HEK293 (cell line): ENCODE measurements at regions not wholly inside any gene's neighbourhood (a gene's known extent, or its start where the extent isn't known, plus 50 kb on each side); places are given as distances from the start of the nearest gene placed in this dataset.

ENCODE experiments used
- CTCF ChIA-PET: fragments of 350-600 bp; formaldehyde crosslinking; extraction: SDS; loops from one replicate; lab custom pipeline; 2021; ENCODE audit warnings: antibody characterized with exemption; lab: Yijun Ruan, JAX
- POLR2A ChIA-PET: fragments of 300-600 bp; formaldehyde crosslinking; extraction: SDS; loops from one replicate; lab custom pipeline; 2020; ENCODE audit warnings: antibody characterized with exemption, inconsistent platforms; lab: Yijun Ruan, JAX
- H3K27ac ChIP-seq: fragments of 200-500 bp; sonication (Bioruptor generic); 2 replicates; pipeline ENCODE4 v1.5.1; 2014; ENCODE audit warnings: low read depth, low read length, control low read depth, inconsistent platforms; ENCODE audit errors: extremely low read depth
- H3K36me3 ChIP-seq, 2 experiments: fragments of 200-500 bp in 1 of 2; sonication (Bioruptor generic) in 1 of 2; 1 replicate in 1 of 2; 2 replicates in 1 of 2; pipeline ENCODE4 v1.5.1; 2014 to 2017; ENCODE audit warnings: inconsistent platforms in 2 of 2, low read length in 2 of 2; ENCODE audit not compliant: control insufficient read depth in 2 of 2, insufficient read depth in 1 of 2
- H3K4me1 ChIP-seq: fragments of 200-500 bp; sonication (Bioruptor generic); 2 replicates; pipeline ENCODE4 v1.5.1; 2014; ENCODE audit warnings: mild to moderate bottlenecking, low read length, inconsistent platforms; ENCODE audit not compliant: control insufficient read depth, insufficient read depth
- H3K4me3 ChIP-seq: 2 replicates; pipeline ENCODE4 v1.5.1; 2011; ENCODE audit warnings: low read depth, mild to moderate bottlenecking, control low read depth, low read length, moderate library complexity
- H3K9me3 ChIP-seq: fragments of 200-500 bp; sonication (Bioruptor generic); 2 replicates; pipeline ENCODE4 v1.5.1; 2014; ENCODE audit warnings: low read depth, low read length, inconsistent platforms; ENCODE audit not compliant: control insufficient read depth, insufficient read depth
- BCL11B ChIP-seq: fragments of 450-650 bp; formaldehyde crosslinking; IDR thresholded peaks from 2 replicates; pipeline ENCODE4 v1.5.1; 2016; ENCODE audit warnings: low read depth, missing biosample characterization, missing genetic modification characterization
- GLI2 ChIP-seq: fragments of 450-650 bp; formaldehyde crosslinking; IDR thresholded peaks from 2 replicates; pipeline ENCODE4; 2017; ENCODE audit warnings: missing biosample characterization, missing genetic modification characterization, low read depth, borderline replicate concordance
- GLIS1 ChIP-seq: fragments of 450-650 bp; formaldehyde crosslinking; IDR thresholded peaks from 2 replicates; pipeline ENCODE4 v1.5.1; 2016; ENCODE audit warnings: missing biosample characterization, missing genetic modification characterization
- KLF9 ChIP-seq: fragments of 450-650 bp; formaldehyde crosslinking; IDR thresholded peaks from 2 replicates; pipeline ENCODE4 v1.5.1; 2016; ENCODE audit warnings: missing biosample characterization, missing genetic modification characterization, low read depth
- OVOL3 ChIP-seq: fragments of 450-650 bp; formaldehyde crosslinking; IDR thresholded peaks from 2 replicates; pipeline ENCODE4 v1.5.1; 2016; ENCODE audit warnings: missing biosample characterization, missing genetic modification characterization
- PRDM1 ChIP-seq: fragments of 450-650 bp; formaldehyde crosslinking; IDR thresholded peaks from 2 replicates; pipeline ENCODE4; 2016; ENCODE audit warnings: missing biosample characterization, missing genetic modification characterization
- PRDM6 ChIP-seq: fragments of 450-650 bp; formaldehyde crosslinking; IDR thresholded peaks from 2 replicates; pipeline ENCODE4 v1.5.1; 2017; ENCODE audit warnings: missing biosample characterization, missing genetic modification characterization
- SP7 ChIP-seq: fragments of 450-650 bp; formaldehyde crosslinking; IDR thresholded peaks from 2 replicates; pipeline ENCODE4 v1.5.1; 2016; ENCODE audit warnings: missing biosample characterization, missing genetic modification characterization
- TCF7L2 ChIP-seq: IDR thresholded peaks from 2 replicates; pipeline ENCODE4 v1.6.1; 2011; ENCODE audit warnings: low read depth, mild to moderate bottlenecking, inconsistent platforms, low read length, moderate library complexity, borderline replicate concordance
- ZBTB48 ChIP-seq: fragments of 450-650 bp; formaldehyde crosslinking; IDR thresholded peaks from 2 replicates; pipeline ENCODE4 v1.5.1; 2016; ENCODE audit warnings: missing biosample characterization, missing genetic modification characterization
- ZEB2 ChIP-seq: fragments of 450-650 bp; formaldehyde crosslinking; IDR thresholded peaks from 2 replicates; pipeline ENCODE4 v1.5.1; 2016; ENCODE audit warnings: missing biosample characterization, missing genetic modification characterization
- ZFP3 ChIP-seq: fragments of 450-650 bp; formaldehyde crosslinking; IDR thresholded peaks from 2 replicates; pipeline ENCODE4 v1.5.1; 2016; ENCODE audit warnings: low read depth, missing biosample characterization, missing genetic modification characterization
- ZFP41 ChIP-seq: fragments of 450-650 bp; formaldehyde crosslinking; IDR thresholded peaks from 2 replicates; pipeline ENCODE4 v1.5.1; 2016; ENCODE audit warnings: missing biosample characterization, missing genetic modification characterization, borderline replicate concordance
- ZNF223 ChIP-seq: fragments of 450-650 bp; formaldehyde crosslinking; IDR thresholded peaks from 2 replicates; pipeline ENCODE4 v1.5.1; 2016; ENCODE audit warnings: missing biosample characterization, missing genetic modification characterization
- ZNF302 ChIP-seq: fragments of 450-650 bp; formaldehyde crosslinking; IDR thresholded peaks from 2 replicates; pipeline ENCODE4 v1.5.1; 2016; ENCODE audit warnings: missing biosample characterization, missing genetic modification characterization, low read depth
- ZNF366 ChIP-seq: fragments of 450-650 bp; formaldehyde crosslinking; conservative IDR thresholded peaks from 2 replicates; pipeline ENCODE4 v1.5.1; 2016; ENCODE audit warnings: missing biosample characterization, missing genetic modification characterization
- ZNF391 ChIP-seq: fragments of 450-650 bp; formaldehyde crosslinking; IDR thresholded peaks from 2 replicates; pipeline ENCODE4 v1.5.1; 2016; ENCODE audit warnings: low read depth, missing biosample characterization, missing genetic modification characterization, borderline replicate concordance
- ZNF707 ChIP-seq: fragments of 450-650 bp; formaldehyde crosslinking; IDR thresholded peaks from 2 replicates; pipeline ENCODE4 v1.5.1; 2016; ENCODE audit warnings: missing biosample characterization, missing genetic modification characterization
- ZNF768 ChIP-seq: fragments of 450-650 bp; formaldehyde crosslinking; IDR thresholded peaks from 2 replicates; pipeline ENCODE4 v1.5.1; 2018; ENCODE audit warnings: missing biosample characterization, mild to moderate bottlenecking, missing genetic modification characterization
- ZNF785 ChIP-seq: fragments of 450-650 bp; formaldehyde crosslinking; IDR thresholded peaks from 2 replicates; pipeline ENCODE4 v1.5.1; 2016; ENCODE audit warnings: missing biosample characterization, missing genetic modification characterization
- ZNF792 ChIP-seq: fragments of 450-650 bp; formaldehyde crosslinking; IDR thresholded peaks from 2 replicates; pipeline ENCODE4 v1.5.1; 2016; ENCODE audit warnings: missing biosample characterization, missing genetic modification characterization
- ZSCAN23 ChIP-seq: fragments of 450-650 bp; formaldehyde crosslinking; IDR thresholded peaks from 2 replicates; pipeline ENCODE4 v1.5.1; 2016; ENCODE audit warnings: missing biosample characterization, missing genetic modification characterization
- TF ChIP-seq, protein P1 (sequence below): fragments of 450-650 bp; formaldehyde crosslinking; IDR thresholded peaks from 2 replicates; pipeline ENCODE4 v1.5.1; 2017; ENCODE audit warnings: missing biosample characterization, missing genetic modification characterization

DNA sequence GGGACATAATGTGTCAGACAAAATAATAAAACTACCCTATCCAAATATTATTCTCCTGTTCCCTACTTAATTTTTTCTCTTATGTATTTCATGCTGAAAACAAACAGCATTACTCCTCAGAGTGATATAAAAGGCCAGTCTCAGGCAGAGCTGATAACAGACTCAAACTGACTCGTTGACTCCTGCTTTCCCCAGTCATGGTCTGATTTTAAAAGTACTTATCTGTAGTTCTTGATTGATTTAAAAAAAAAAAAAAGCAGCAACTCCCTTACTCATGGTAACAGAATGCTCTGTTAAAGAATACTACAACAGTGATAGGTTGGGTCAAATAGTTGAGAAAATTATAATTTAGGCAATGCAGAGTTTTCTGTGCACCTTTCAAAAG lies 90.3 kb upstream of the BARX2 start:
- no peaks in the 10 kb centered on the region for H3K36me3 ChIP-seq
- ChIA-PET CTCF (no interaction called here), POLR2A (no interaction called here)
- TF ChIP-seq, protein P1, sequence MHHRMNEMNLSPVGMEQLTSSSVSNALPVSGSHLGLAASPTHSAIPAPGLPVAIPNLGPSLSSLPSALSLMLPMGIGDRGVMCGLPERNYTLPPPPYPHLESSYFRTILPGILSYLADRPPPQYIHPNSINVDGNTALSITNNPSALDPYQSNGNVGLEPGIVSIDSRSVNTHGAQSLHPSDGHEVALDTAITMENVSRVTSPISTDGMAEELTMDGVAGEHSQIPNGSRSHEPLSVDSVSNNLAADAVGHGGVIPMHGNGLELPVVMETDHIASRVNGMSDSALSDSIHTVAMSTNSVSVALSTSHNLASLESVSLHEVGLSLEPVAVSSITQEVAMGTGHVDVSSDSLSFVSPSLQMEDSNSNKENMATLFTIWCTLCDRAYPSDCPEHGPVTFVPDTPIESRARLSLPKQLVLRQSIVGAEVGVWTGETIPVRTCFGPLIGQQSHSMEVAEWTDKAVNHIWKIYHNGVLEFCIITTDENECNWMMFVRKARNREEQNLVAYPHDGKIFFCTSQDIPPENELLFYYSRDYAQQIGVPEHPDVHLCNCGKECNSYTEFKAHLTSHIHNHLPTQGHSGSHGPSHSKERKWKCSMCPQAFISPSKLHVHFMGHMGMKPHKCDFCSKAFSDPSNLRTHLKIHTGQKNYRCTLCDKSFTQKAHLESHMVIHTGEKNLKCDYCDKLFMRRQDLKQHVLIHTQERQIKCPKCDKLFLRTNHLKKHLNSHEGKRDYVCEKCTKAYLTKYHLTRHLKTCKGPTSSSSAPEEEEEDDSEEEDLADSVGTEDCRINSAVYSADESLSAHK (tag by site-specific recombination): no peak
- TF ChIP-seq ZNF768 (tag by site-specific recombination): no peak
- TF ChIP-seq ZFP3: no peak
- TF ChIP-seq BCL11B (tag by site-specific recombination): no peak
- TF ChIP-seq TCF7L2: no peak
- no peak for TF ChIP-seq ZFP41 (tag by site-specific recombination)
- TF ChIP-seq ZSCAN23 (tag by site-specific recombination): no peak
- TF ChIP-seq ZNF792 (tag by site-specific recombination): no peak
- TF ChIP-seq ZBTB48 (tag by site-specific recombination): no peak
- TF ChIP-seq ZNF785 (tag by site-specific recombination): no peak
- TF ChIP-seq GLI2 (tag by site-specific recombination): no peak
- no peak for TF ChIP-seq ZNF366 (tag by site-specific recombination)
- no peak for TF ChIP-seq SP7
- no peak for TF ChIP-seq ZNF707 (tag by site-specific recombination)
- no peak for TF ChIP-seq OVOL3 (tag by site-specific recombination)
- no peak for TF ChIP-seq ZNF391 (tag by site-specific recombination)
- TF ChIP-seq ZNF223: no peak
- TF ChIP-seq ZEB2: no peak
- no peak overlapping the region for H3K27ac ChIP-seq
- H3K4me3 ChIP-seq: no peak overlapping the region
- H3K4me1 ChIP-seq: peaks cover 8% of the 10 kb centered on the region
- no peaks in the 10 kb centered on the region for H3K9me3 ChIP-seq

GRCh38 chr11:129283141-129283540 lies 91.0 kb upstream of the ARHGAP32 start:
- TF ChIP-seq KLF9 (tag by site-specific recombination) (peak; percentile 55; the same call in 1 of the 2 replicates), GLIS1 (tag by site-specific recombination) (no peak), PRDM1 (tag by site-specific recombination) (0 out of 2 replicates have a peak, but pooled peaks have one; percentile 24), ZNF302 (tag by site-specific recombination) (no peak), PRDM6 (tag by site-specific recombination) (peak; percentile 56)
- Histone ChIP-seq H3K27ac (no peak overlapping the region), H3K4me3 (no peak overlapping the region), H3K36me3 (no peaks in the 10 kb centered on the region), H3K9me3 (no peaks in the 10 kb centered on the region), H3K4me1 (peaks cover 11% of the 10 kb centered on the region)
- ChIA-PET POLR2A (no interaction called here), CTCF (no interaction called here)
